HCT116 (cell line): ENCODE measurements at regions not wholly inside any gene's neighbourhood (a gene's known extent, or its start where the extent isn't known, plus 50 kb on each side); places are given as distances from the start of the nearest gene placed in this dataset.

ENCODE experiments used
- CEBPB ChIP-seq: IDR thresholded peaks from 2 replicates; pipeline ENCODE4 v1.6.1; 2012; ENCODE audit warnings: low read depth
- CTCF ChIP-seq, 3 experiments: fragments of 200-600 bp in 1 of 3; sonication (generic) in 1 of 3; IDR thresholded peaks in 2 of 3; conservative IDR thresholded peaks in 1 of 3; 2 replicates each; pipeline ENCODE4 v1.5.1; 2012 to 2017; ENCODE audit warnings: low read depth in 2 of 3, low read length in 2 of 3, antibody characterized with exemption in 1 of 3, borderline replicate concordance in 1 of 3, control low read depth in 1 of 3, mild to moderate bottlenecking in 1 of 3, mixed read lengths in 1 of 3, mixed run types in 1 of 3, moderate library complexity in 1 of 3; ENCODE audit not compliant: insufficient read depth in 1 of 3
- EGR1 ChIP-seq: IDR thresholded peaks from 2 replicates; pipeline ENCODE4 v1.6.1; 2012; ENCODE audit warnings: low read depth
- EZH2 ChIP-seq: fragments of 200-600 bp; sonication (generic); IDR thresholded peaks from 2 replicates; pipeline ENCODE4 v1.6.1; 2017; ENCODE audit warnings: antibody characterized with exemption, mixed run types
- EZH2phosphoT487 ChIP-seq: fragments of 200-600 bp; IDR thresholded peaks from 2 replicates; pipeline ENCODE4 v1.6.1; 2018; ENCODE audit warnings: antibody characterized with exemption, borderline replicate concordance
- JUND ChIP-seq: IDR thresholded peaks from 2 replicates; pipeline ENCODE4 v1.6.1; 2012
- MAX ChIP-seq: IDR thresholded peaks from 2 replicates; pipeline ENCODE4 v1.6.1; 2012
- SRF ChIP-seq: IDR thresholded peaks from 2 replicates; pipeline ENCODE4 v1.6.1; 2012; ENCODE audit warnings: low read depth
- ZFX ChIP-seq: fragments of 450-650 bp; IDR thresholded peaks from 2 replicates; pipeline ENCODE4 v1.6.1; 2017
- ZNF274 ChIP-seq: fragments of 200-500 bp; sonication (Bioruptor generic); IDR thresholded peaks from 2 replicates; pipeline ENCODE4 v1.6.1; 2014; ENCODE audit warnings: mild to moderate bottlenecking, low read depth, low read length, inconsistent platforms
- TF ChIP-seq, protein P1 (sequence below): IDR thresholded peaks from 2 replicates; pipeline ENCODE4 v1.6.1; 2012

DNA sequence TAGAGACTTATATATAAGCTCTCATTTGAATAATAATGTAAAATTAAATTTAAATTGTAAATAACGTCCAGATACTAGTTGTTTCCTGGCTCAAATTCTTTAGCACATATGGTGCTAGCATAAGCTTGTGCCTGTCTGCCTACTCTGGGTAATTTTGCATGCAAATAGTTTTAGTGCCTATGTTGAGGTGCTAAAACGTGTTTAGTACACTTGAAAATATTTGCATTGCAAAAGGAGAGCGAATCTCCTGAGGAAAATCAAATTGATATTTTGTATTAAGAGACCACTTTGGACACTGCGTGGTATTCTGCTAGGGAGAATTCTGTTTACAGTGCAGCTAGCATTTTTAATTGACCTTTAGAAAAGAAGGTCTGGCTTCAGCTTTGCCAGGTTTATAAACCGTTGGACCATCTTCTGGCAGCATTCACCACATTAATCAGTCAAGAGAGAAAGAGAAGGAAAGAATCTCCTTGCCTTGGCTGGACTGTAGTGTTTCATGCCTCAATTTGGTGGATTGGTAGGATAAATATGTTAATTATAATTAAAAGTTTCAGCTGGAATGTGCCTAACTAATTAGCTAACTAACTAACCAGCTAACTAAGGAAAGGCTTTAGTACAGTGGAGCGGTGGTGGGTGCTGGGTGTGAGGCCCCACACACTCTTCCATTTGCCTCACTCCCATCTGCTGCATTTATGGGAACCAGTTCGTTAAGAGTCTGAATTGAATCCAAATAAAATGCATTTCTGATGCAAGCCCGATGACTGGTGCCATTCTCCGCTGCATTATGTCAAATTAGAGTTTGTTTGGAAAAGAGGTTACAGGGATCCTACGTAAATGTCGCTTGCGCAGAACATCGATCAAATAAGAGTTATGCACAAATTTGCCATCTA lies 150.1 kb upstream of the MPDZ start:
- TF ChIP-seq ZNF274 (no peak), CTCF (IDR thresholded peaks at IDR 0.05 in 2 of 3, conservative IDR thresholded peaks at IDR 0.05 in 1 of 3; ENCODE audit: borderline replicate concordance in 1 of 3, insufficient read depth in 1 of 3, low read depth in 2 of 3, low read length in 2 of 3) (no peak), EGR1 (no peak), MAX (no peak), SRF (no peak), ZFX (no peak), JUND (no peak), EZH2 (no peak), CEBPB (no peak), EZH2phosphoT487 (no peak)
- TF ChIP-seq, protein P1, sequence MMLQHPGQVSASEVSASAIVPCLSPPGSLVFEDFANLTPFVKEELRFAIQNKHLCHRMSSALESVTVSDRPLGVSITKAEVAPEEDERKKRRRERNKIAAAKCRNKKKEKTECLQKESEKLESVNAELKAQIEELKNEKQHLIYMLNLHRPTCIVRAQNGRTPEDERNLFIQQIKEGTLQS: no peak
